GM12891 (cell line): ENCODE measurements at regions not wholly inside any gene's neighbourhood (a gene's known extent, or its start where the extent isn't known, plus 50 kb on each side); places are given as distances from the start of the nearest gene placed in this dataset.

Experiments
- DNase-seq: peaks from one replicate; pipeline ENCODE4 v3.0.0; 2011; ENCODE audit warnings: low spot score; ENCODE audit not compliant: insufficient read length
- FAIRE-seq: peaks from 2 replicates; lab custom pipeline; 2011; peaks lifted over from hg19 to GRCh38; lab: Jason Lieb, UNC
- PAX5 ChIP-seq: IDR thresholded peaks from 2 replicates; pipeline ENCODE4 v1.6.1; 2011; ENCODE audit warnings: low read length, moderate library complexity, mild to moderate bottlenecking; ENCODE audit not compliant: insufficient read depth, severe bottlenecking
- POLR2A ChIP-seq: IDR thresholded peaks from 2 replicates; pipeline ENCODE4 v1.6.1; 2011; ENCODE audit warnings: low read depth, low read length, control low read depth
- POLR2AphosphoS5 ChIP-seq: IDR thresholded peaks from 2 replicates; pipeline ENCODE4 v1.6.1; 2011; ENCODE audit warnings: low read depth, low read length, control low read depth
- POU2F2 ChIP-seq: IDR thresholded peaks from 2 replicates; pipeline ENCODE4 v1.6.1; 2011; ENCODE audit warnings: low read depth, mild to moderate bottlenecking, control low read depth, low read length, moderate library complexity
- SPI1 ChIP-seq: IDR thresholded peaks from 2 replicates; pipeline ENCODE4 v1.6.1; 2011; ENCODE audit warnings: low read depth, low read length, control low read depth
- TAF1 ChIP-seq: IDR thresholded peaks from 2 replicates; pipeline ENCODE4 v1.6.1; 2011; ENCODE audit warnings: low read depth, low read length, control low read depth

DNA sequence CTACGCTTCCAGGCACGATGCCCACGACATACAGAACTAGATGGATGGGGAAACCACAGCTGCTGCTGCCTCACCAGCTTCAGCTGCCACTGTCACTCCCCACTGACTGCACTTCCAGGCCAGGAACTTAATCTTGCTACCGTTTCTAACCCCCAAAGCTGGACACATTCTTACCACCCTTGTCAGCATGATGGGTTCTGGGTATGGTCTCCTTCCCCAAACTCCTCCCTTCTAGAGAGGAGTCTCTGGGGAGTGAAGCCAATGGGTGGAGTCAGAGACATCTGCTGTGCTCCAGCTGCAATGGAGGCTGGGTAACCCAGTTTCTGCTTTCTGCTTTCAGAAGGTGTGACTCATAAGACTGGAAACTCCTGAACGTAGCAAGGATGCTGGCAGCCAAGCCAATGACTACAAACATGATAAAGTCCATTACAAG lies 87.0 kb upstream of the THY1 start:
- FAIRE-seq (no peak), DNase-seq (peak; percentile 46)
- no peak for TF ChIP-seq POLR2A
- no peak for TF ChIP-seq POLR2AphosphoS5
- no peak for TF ChIP-seq SPI1

DNA sequence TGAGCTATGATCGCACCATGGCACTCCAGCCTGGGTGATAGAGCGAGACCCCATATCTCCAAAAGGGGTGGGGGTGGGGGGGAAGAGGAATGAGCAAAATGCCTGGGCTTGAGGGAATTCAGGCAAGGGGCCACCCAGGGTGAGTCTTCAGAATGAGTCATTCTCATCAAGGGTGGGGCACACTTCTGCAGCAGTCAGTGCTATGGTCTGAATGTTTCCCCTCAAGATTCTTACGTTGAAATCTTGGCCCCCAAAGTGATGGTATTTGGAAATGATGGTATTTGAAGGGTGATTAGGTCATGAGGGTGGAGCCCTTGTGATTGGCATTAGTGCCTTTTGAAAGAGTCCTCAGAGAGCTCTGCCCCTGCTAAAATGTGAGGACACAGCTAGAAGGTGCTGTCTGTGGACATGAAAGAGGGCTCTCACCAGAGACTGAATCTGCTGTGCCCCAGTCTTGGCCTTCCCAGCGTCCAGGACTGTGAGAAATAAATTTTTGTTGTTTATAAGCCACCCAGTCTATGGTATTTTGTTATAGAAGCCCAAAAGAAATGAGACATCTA lies 86.4 kb upstream of the THY1 start:
- no peak for DNase-seq
- TF ChIP-seq POU2F2 (no peak), SPI1 (no peak), TAF1 (no peak), PAX5 (no peak), POLR2A (no peak), POLR2AphosphoS5 (no peak)
- no peak for FAIRE-seq

DNA sequence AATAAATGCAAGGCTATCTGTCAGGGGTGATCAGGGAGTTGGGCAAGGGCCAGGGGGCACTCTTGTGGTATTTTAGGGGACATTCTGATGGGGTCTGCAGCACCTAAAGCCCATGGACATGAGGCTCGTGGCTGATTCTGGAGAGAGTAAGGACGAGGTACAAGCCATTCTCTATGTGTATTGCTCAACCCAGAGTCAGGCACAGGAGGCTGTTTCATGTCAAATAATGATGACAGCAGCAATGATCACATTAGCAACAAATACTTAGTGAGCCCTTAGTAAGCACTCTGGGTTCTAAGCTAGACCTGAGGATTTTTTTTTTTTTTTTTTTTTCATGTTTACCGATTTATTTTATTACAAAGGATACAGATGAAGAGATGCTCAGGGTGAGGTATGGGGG lies 83.5 kb upstream of the THY1 start:
- no peak for DNase-seq
- TF ChIP-seq POU2F2 (no peak), SPI1 (no peak), TAF1 (no peak), POLR2A (no peak), PAX5 (no peak), POLR2AphosphoS5 (no peak)
- FAIRE-seq: no peak

DNA sequence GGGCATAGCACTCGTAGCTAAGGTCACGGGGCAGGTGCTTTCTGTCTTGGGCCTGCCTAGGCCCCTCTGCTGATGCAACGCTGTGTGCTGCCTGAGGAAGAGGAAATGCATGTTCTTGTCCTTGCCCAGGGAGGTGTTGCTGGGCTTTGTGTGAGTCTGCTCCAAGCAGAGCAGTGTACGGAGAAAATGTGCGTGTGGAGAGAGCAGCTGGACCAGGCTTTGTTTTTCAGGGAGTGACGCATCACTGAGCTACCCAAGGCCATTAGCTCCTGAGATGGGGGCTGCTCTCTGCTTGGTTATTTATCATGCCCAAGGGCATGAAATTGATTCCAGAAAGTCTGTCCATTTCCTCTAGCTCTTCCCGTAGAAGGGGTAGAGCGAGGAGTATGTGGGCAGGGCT lies 82.9 kb upstream of the THY1 start:
- FAIRE-seq: no peak
- TF ChIP-seq POLR2AphosphoS5 (no peak), PAX5 (no peak), POU2F2 (no peak), SPI1 (no peak), TAF1 (no peak), POLR2A (no peak)
- no peak for DNase-seq

DNA sequence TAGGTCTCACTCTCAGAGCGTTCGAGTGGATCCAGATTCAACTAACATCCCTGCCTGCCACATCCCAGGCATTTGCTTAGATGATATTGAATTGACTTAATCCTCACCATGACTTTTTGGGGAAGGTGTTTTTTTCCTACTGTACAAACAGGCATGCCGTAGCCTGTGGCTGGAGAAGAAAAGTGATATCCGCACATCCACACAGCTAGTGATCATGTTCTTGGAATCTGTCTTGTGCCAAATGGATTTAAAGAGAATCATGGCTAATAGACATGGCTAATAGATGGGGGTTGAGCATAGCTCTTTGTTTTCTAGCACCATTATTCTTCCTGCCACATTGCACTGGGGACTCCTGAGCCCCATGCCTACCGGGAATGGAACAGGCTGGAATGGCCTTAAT lies 82.1 kb upstream of the THY1 start:
- TF ChIP-seq POLR2AphosphoS5 (no peak), POU2F2 (no peak), POLR2A (no peak), TAF1 (no peak), SPI1 (no peak), PAX5 (no peak)
- no peak for DNase-seq
- FAIRE-seq: no peak

DNA sequence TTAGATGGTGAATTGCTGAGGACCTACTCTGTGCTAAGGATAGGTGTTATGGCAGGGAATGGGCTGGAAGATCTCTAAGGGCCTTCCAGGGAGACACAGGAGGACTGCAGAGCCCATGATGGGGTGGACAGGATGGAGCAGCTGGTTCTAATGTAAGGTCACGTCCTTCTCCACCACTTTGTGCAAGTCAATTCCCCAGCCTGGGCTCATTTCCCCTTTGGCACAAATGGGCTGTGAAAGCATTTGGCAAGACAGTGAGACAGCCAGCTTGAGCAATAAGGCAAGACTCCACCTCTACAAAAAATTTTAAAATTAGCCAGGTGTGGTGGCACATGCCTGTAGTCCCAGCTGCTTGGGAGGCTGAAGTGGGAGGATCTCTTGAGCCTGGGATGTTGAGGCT lies 81.4 kb upstream of the THY1 start:
- DNase-seq (no peak), FAIRE-seq (no peak)
- no peak for TF ChIP-seq TAF1
- TF ChIP-seq PAX5: no peak
- TF ChIP-seq POU2F2: no peak
- no peak for TF ChIP-seq POLR2A
- TF ChIP-seq POLR2AphosphoS5: no peak
- TF ChIP-seq SPI1: no peak

DNA sequence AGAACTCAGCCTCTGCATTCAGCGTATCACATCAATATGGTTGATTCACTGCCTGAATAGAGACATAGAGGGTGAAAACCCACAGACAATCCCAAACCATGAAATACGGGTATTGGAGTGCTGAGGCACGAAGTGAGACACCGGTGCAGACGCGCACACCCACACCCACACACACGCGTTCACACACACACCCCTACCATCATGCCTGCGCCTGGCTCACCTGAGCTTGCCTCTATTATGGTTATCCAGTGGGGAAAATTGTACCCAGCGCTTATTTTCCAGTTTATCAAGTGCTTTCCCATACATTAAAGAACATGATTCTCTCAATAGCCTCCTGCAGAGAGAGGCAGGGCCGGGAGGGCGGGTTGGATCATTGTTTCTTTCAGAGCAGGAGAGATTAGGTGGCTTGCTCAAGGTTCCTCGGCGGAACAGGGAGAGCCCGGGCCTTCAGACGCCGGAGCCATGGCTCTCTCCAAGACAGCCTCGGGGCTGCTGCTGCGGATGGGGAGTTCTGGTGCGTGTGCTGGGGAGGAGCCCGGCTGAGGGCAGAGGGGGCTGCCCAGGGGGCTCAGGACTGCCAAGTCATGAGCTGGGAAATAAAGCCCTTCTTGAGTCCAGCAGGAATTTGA lies 78.9 kb upstream of the THY1 start:
- TF ChIP-seq PAX5 (no peak), POLR2AphosphoS5 (no peak), POU2F2 (no peak), TAF1 (no peak), POLR2A (no peak), SPI1 (no peak)
- FAIRE-seq (no peak), DNase-seq (no peak)

DNA sequence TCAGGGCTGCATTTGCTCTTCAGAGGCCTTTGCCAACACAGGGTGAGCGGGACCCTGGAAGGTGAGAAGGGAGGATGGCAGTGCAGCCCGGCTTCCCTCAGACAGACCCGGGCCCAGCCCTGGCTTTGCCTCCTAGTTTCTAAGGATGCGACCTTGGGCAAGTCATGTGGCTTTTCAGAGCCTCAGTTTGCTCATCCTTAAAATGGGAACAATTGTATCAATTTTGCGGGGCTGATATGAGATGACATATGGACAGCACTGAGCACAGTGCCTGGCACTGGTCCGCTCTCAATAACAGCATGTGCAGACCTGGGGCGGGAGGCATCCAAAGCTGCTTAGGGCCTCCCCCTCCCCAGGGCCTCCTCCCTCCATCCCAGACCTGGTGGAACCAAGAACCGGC lies 74.7 kb upstream of the THY1 start:
- FAIRE-seq: no peak
- DNase-seq: no peak

DNA sequence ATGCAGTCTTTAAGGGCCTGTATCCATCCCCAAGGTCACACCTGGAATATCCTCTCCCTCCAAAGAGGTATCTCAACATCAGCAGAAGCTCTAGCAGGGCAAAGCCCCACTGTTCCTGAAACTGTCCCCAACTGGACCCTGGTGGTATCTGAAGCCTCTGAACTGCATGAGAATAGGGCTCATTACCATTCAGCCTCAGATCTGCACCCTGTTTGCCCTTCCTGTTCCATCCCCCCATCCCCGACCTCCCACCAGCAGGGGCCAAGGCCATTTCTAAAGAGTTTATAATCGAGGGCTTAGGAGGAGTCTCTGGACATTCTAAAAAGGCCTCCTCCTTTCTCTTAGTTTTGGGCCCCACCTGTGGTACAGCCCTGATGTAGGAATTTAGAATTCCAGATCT lies 74.0 kb upstream of the THY1 start:
- DNase-seq: no peak
- FAIRE-seq: no peak
- no peak for TF ChIP-seq TAF1
- no peak for TF ChIP-seq POLR2A
- no peak for TF ChIP-seq POLR2AphosphoS5
- TF ChIP-seq SPI1: no peak
- no peak for TF ChIP-seq POU2F2
- no peak for TF ChIP-seq PAX5

More for the DNA sequence above, 74.7 kb upstream of the THY1 start:
- TF ChIP-seq TAF1 (no peak), POU2F2 (no peak), PAX5 (no peak), POLR2A (no peak), SPI1 (no peak), POLR2AphosphoS5 (no peak)
